KMS-11 (cell line): ENCODE measurements at regions not wholly inside any gene's neighbourhood (a gene's known extent, or its start where the extent isn't known, plus 50 kb on each side); places are given as distances from the start of the nearest gene placed in this dataset.

ENCODE experiments used
- H2AFZ ChIP-seq: fragments of 200-600 bp; sonication (generic); 2 replicates; pipeline ENCODE4 v1.6.1; 2016; ENCODE audit warnings: antibody characterized with exemption, mixed run types, low read depth
- H3K27ac ChIP-seq: fragments of 200-600 bp; sonication (generic); 2 replicates; pipeline ENCODE4 v1.6.1; 2016; ENCODE audit warnings: mild to moderate bottlenecking, mixed run types
- H3K27me3 ChIP-seq: fragments of 200-600 bp; sonication (generic); 2 replicates; pipeline ENCODE4 v1.6.1; 2017; ENCODE audit warnings: mild to moderate bottlenecking, low read depth, mixed run types, moderate library complexity; ENCODE audit not compliant: insufficient read depth
- H3K36me3 ChIP-seq: fragments of 200-600 bp; sonication (generic); 2 replicates; pipeline ENCODE4 v1.6.1; 2017; ENCODE audit warnings: mild to moderate bottlenecking, mixed run types; ENCODE audit not compliant: insufficient read depth
- H3K4me1 ChIP-seq: fragments of 200-600 bp; sonication (generic); 2 replicates; pipeline ENCODE4 v1.6.1; 2016; ENCODE audit warnings: mild to moderate bottlenecking, low read depth, mixed run types; ENCODE audit not compliant: poor library complexity, severe bottlenecking
- H3K4me2 ChIP-seq: fragments of 200-600 bp; sonication (generic); 2 replicates; pipeline ENCODE4 v1.7.0; 2016; ENCODE audit warnings: mild to moderate bottlenecking, mixed run types
- H3K4me3 ChIP-seq: fragments of 200-600 bp; sonication (generic); IDR thresholded peaks from 2 replicates; pipeline ENCODE4 v1.6.1; 2017; ENCODE audit warnings: low read depth, low read length, mixed read lengths; ENCODE audit not compliant: insufficient read depth
- H3K79me2 ChIP-seq: fragments of 200-600 bp; sonication (generic); 2 replicates; pipeline ENCODE4 v1.6.1; 2016; ENCODE audit warnings: low read depth, mixed run types; ENCODE audit not compliant: insufficient read depth
- H3K9ac ChIP-seq: fragments of 200-600 bp; sonication (generic); 2 replicates; pipeline ENCODE4 v1.6.1; 2016; ENCODE audit warnings: mild to moderate bottlenecking, mixed run types
- H4K20me1 ChIP-seq: fragments of 200-600 bp; sonication (generic); 2 replicates; pipeline ENCODE4 v1.6.1; 2016; ENCODE audit warnings: mild to moderate bottlenecking, mixed run types; ENCODE audit not compliant: insufficient read depth
- CTCF ChIP-seq: fragments of 200-600 bp; sonication (generic); conservative IDR thresholded peaks from 2 replicates; pipeline ENCODE4 v1.6.1; 2017; ENCODE audit warnings: low read depth, mild to moderate bottlenecking, antibody characterized with exemption, low read length, moderate library complexity, mixed read lengths

DNA sequence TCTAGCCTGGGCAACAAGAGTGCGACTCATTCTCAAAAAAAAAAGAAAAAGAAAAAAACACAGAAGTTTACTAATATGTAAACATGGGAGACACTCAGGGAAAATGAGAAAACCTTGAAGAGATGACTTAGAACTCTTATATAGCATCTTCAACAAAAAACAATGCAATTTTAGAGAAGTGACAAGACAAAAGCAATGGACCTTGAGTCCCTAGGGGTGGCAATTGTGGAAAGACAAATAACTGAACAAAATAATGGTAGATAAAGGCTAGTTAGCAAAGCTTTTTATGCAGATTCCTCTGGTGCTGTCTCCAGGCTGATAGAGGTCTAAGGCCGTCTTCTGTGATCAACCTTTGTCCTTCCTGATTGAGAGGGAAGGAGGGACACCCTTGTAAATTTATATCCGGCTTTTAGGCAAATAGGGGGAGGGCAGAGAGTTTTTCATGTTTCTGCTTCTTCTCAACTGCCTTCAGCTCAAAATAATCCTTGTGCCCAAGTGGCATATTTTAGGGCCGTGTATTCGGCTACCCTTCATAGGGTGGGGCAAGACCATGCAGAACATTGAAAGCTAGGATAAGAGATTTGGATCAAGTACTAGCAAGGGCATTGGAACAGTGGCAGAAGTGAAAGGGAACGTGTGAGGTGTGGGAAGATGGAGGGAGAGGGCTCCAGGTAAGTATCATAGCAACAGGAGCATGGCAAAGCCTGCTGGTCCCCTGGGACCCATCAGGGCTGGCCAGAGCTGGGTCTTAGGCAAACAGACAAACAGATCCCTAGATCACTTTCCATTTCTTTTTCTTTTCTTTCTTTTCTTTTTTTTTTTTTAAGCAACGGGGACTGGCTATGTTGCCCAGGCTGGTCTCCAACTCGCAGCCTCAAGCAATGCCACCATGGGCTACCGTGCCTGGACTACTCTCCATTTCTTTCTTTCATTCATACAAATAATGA is 95.0 kb upstream of the CALM2 start:
- no peaks in the 10 kb centered on the region for H4K20me1 ChIP-seq
- peak overlapping the region; percentile 87 for H3K4me3 ChIP-seq
- no peak for TF ChIP-seq CTCF
- no peak overlapping the region for H3K9ac ChIP-seq
- peaks cover 14% of the 10 kb centered on the region for H3K4me1 ChIP-seq
- peak overlapping the region; percentile 54; the same call in 1 of the 2 replicates for H3K4me2 ChIP-seq
- no peaks in the 10 kb centered on the region for H3K27me3 ChIP-seq
- no peaks in the 10 kb centered on the region for H3K79me2 ChIP-seq
- no peaks in the 10 kb centered on the region for H3K36me3 ChIP-seq
- H3K27ac ChIP-seq: no peak overlapping the region
- peak overlapping the region; percentile 92; the same call in 1 of the 2 replicates for H2AFZ ChIP-seq

- H3K4me2 ChIP-seq: no peak overlapping the region
- no peak overlapping the region for H3K9ac ChIP-seq
- no peaks in the 10 kb centered on the region for H3K36me3 ChIP-seq
- H3K27me3 ChIP-seq: no peaks in the 10 kb centered on the region
- no peak overlapping the region for H2AFZ ChIP-seq
- TF ChIP-seq CTCF: no peak
- no peak overlapping the region for H3K27ac ChIP-seq
- H4K20me1 ChIP-seq: no peaks in the 10 kb centered on the region
- no peak overlapping the region for H3K4me3 ChIP-seq
- H3K79me2 ChIP-seq: no peaks in the 10 kb centered on the region
- peaks cover 14% of the 10 kb centered on the region for H3K4me1 ChIP-seq
Measured at GRCh38 chr2:47270421-47270820, 94.1 kb upstream of the CALM2 start.

- no peak for TF ChIP-seq CTCF
- Histone ChIP-seq H4K20me1 (no peaks in the 10 kb centered on the region), H2AFZ (no peak overlapping the region), H3K4me2 (no peak overlapping the region), H3K27me3 (no peaks in the 10 kb centered on the region), H3K27ac (no peak overlapping the region), H3K4me1 (peaks cover 14% of the 10 kb centered on the region), H3K4me3 (no peak overlapping the region), H3K79me2 (no peaks in the 10 kb centered on the region), H3K9ac (no peak overlapping the region), H3K36me3 (no peaks in the 10 kb centered on the region)
Measured at GRCh38 chr2:47269316-47270232, 93.3 kb upstream of the CALM2 start.

GRCh38 chr2:47267711-47268086 is 91.4 kb upstream of the CALM2 start:
- H3K79me2 ChIP-seq: no peaks in the 10 kb centered on the region
- H3K4me1 ChIP-seq: peaks cover 9% of the 10 kb centered on the region
- no peak overlapping the region for H3K27ac ChIP-seq
- no peaks in the 10 kb centered on the region for H4K20me1 ChIP-seq
- H3K4me3 ChIP-seq: no peak overlapping the region
- no peaks in the 10 kb centered on the region for H3K27me3 ChIP-seq
- no peak overlapping the region for H3K4me2 ChIP-seq
- H3K36me3 ChIP-seq: no peaks in the 10 kb centered on the region
- TF ChIP-seq CTCF: no peak
- no peak overlapping the region for H3K9ac ChIP-seq
- no peak overlapping the region for H2AFZ ChIP-seq
